ENCODE measurements at regions not wholly inside any gene's neighbourhood (a gene's known extent, or its start where the extent isn't known, plus 50 kb on each side); places are given as distances from the start of the nearest gene placed in this dataset.

- no peaks in the 10 kb centered on the region for H3K36me3 ChIP-seq (ENCODE audit: control insufficient read depth, insufficient read depth, low read length)
- ATAC-seq (ENCODE audit: low read depth) (no peak), DNase-seq (no peak)
- no peak overlapping the region for H3K56ac ChIP-seq (ENCODE audit: extremely low read depth, insufficient read depth, low read length)
- ChIA-PET POLR2A (ENCODE audit: unreplicated experiment) (no interaction called here), CTCF (no interaction called here)
- no peaks in the 10 kb centered on the region for H4K20me1 ChIP-seq (ENCODE audit: insufficient read depth, low read length)
- in situ Hi-C loops (cut with MboI; ENCODE audit: low sequenced_read_pairs), result no loop called here
- no peak overlapping the region for H3K18ac ChIP-seq (ENCODE audit: low read depth, low read length)
- H3K14ac ChIP-seq (replicated peaks; ENCODE audit: low read depth, low read length), result no peak overlapping the region
- H4K5ac ChIP-seq (ENCODE audit: low read depth, low read length), result no peak overlapping the region
- no peak overlapping the region for H4K8ac ChIP-seq (ENCODE audit: low read depth in 2 of 2, low read length in 2 of 2)
- H3K4me2 ChIP-seq (ENCODE audit: low read depth, low read length), result no peak overlapping the region
- no peak overlapping the region for H2AK9ac ChIP-seq (replicated peaks; ENCODE audit: low read depth, low read length, poor library complexity)
- no peak overlapping the region for H2AK5ac ChIP-seq (ENCODE audit: low read depth, low read length)
- H3K79me1 ChIP-seq (ENCODE audit: low read depth in 1 of 2, low read length in 2 of 2), result no peaks in the 10 kb centered on the region
- H3K9me3 ChIP-seq (ENCODE audit: control insufficient read depth, insufficient read depth, low read length), result no peaks in the 10 kb centered on the region
- intact Hi-C loops (cut with micrococcal nuclease), result no loop called here
- H2BK15ac ChIP-seq (ENCODE audit: low read depth, low read length), result no peak overlapping the region
- H4K91ac ChIP-seq (ENCODE audit: insufficient read depth, low read depth, low read length), result no peak overlapping the region
- no peak overlapping the region for H3K9ac ChIP-seq (ENCODE audit: low read depth, low read length)
- no peak overlapping the region for H3K4me3 ChIP-seq (ENCODE audit: insufficient read depth, low read depth, low read length)
- BruUV-seq (replicated peaks), result no TSS peak
- H2AFZ ChIP-seq (replicated peaks; ENCODE audit: low read length, poor library complexity), result no peak overlapping the region
- no peaks in the 10 kb centered on the region for H3K4me1 ChIP-seq (ENCODE audit: control insufficient read depth, insufficient read depth, low read length)
- WGBS, 2 experiments (ENCODE audit: extremely low coverage in 2 of 2, insufficient read length in 1 of 2), result no CpG with 5 or more reads among the region's 1 CpG
- TF ChIP-seq CEBPB (IDR thresholded peaks at IDR 0.05; ENCODE audit: low read depth, low read length) (no peak), SMC3 (IDR thresholded peaks at IDR 0.05; ENCODE audit: low read depth, low read length) (no peak), FOS (IDR thresholded peaks at IDR 0.05; ENCODE audit: low read depth, low read length) (no peak), RCOR1 (IDR thresholded peaks at IDR 0.05; ENCODE audit: insufficient replicate concordance, low read length) (no peak), CTCF (conservative IDR thresholded peaks at IDR 0.05; ENCODE audit: low read depth, low read length) (no peak), NFE2L2 (IDR thresholded peaks at IDR 0.05; ENCODE audit: low read depth, low read length) (no peak), RFX5 (IDR thresholded peaks at IDR 0.05; ENCODE audit: low read depth, low read length) (no peak)
- TF ChIP-seq, protein P1, sequence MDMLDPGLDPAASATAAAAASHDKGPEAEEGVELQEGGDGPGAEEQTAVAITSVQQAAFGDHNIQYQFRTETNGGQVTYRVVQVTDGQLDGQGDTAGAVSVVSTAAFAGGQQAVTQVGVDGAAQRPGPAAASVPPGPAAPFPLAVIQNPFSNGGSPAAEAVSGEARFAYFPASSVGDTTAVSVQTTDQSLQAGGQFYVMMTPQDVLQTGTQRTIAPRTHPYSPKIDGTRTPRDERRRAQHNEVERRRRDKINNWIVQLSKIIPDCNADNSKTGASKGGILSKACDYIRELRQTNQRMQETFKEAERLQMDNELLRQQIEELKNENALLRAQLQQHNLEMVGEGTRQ (IDR thresholded peaks at IDR 0.05; ENCODE audit: low read depth, low read length), result no peak
- H3K4ac ChIP-seq (ENCODE audit: low read depth, low read length), result no peak overlapping the region
- no peak overlapping the region for H2BK5ac ChIP-seq (ENCODE audit: low read depth, low read length, poor library complexity, severe bottlenecking)
- no peak overlapping the region for H2BK20ac ChIP-seq (ENCODE audit: low read depth, low read length)
- dilution Hi-C loops (cut with HindIII; ENCODE audit: low sequenced_read_pairs, unreplicated experiment), result no loop called here
- H3K9me1 ChIP-seq (ENCODE audit: insufficient read depth, low read length), result no peaks in the 10 kb centered on the region
- H3K23ac ChIP-seq (ENCODE audit: low read depth, low read length), result no peak overlapping the region
- H3K27ac ChIP-seq (ENCODE audit: insufficient read depth, low read length), result no peak overlapping the region
- no peaks in the 10 kb centered on the region for H3K27me3 ChIP-seq (ENCODE audit: control insufficient read depth, insufficient read depth, low read length)
- no peak overlapping the region for H2BK120ac ChIP-seq (ENCODE audit: low read depth, low read length)
Measured at GRCh38 chr12:30462249-30462648, 233.4 kb downstream of the IPO8 start.
